HUES6 (cell line): ENCODE measurements at regions not wholly inside any gene's neighbourhood (a gene's known extent, or its start where the extent isn't known, plus 50 kb on each side); places are given as distances from the start of the nearest gene placed in this dataset.

ENCODE experiments used
- H3K27ac ChIP-seq: 2 replicates; pipeline ENCODE4 v1.7.0; 2013; ENCODE audit warnings: low read depth, mild to moderate bottlenecking, low read length, inconsistent platforms
- H3K27me3 ChIP-seq: 2 replicates; pipeline ENCODE4 v1.6.1; 2013; ENCODE audit warnings: low read length; ENCODE audit not compliant: control insufficient read depth, insufficient read depth
- H3K36me3 ChIP-seq: 2 replicates; pipeline ENCODE4 v1.6.1; 2013; ENCODE audit warnings: low read length; ENCODE audit not compliant: control insufficient read depth, insufficient read depth
- H3K4me1 ChIP-seq: 2 replicates; pipeline ENCODE4 v1.6.1; 2013; ENCODE audit warnings: low read length; ENCODE audit not compliant: control insufficient read depth, insufficient read depth
- H3K4me3 ChIP-seq: 2 replicates; pipeline ENCODE4 v1.5.1; 2013; ENCODE audit warnings: low read depth, low read length
- H3K9ac ChIP-seq: one replicate; pipeline ENCODE4 v1.6.1; 2013; ENCODE audit warnings: mild to moderate bottlenecking, low read length
- H3K9me3 ChIP-seq: 2 replicates; pipeline ENCODE4 v1.6.1; 2013; ENCODE audit warnings: low read depth, low read length; ENCODE audit not compliant: control insufficient read depth, insufficient read depth

DNA sequence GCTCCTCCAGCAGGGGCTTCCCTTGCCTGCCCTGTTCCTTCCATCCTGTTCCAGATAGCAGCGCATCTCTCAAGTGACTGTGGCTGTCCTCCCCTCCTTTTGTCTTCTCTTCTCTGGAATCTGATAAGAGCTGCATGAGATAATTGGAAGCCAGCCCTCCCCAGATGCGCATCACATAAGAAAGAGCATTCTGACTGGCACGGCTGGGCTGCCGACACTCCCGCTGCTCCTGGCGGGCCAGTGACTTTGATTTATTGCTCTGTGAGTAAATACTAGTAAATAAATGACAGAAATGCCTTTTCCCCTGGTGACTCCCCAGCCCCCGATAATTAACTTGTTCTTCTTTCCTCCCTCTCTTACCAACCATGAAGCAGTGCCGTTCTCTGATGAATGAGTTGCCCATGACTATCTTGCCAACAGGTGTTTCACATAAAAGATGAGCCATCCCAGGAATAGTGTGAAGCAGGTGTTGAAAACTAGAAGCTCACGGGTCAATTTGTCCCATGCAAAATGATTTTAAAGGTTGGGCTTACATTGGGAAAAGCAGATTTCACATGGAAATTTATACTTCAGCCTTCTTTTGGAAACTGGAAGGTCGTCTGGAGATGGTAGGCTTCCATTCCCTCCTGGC lies 212.3 kb downstream of the ERCC6L2 start:
- Histone ChIP-seq H3K4me1 (peaks cover 18% of the 10 kb centered on the region), H3K4me3 (peak overlapping the region; percentile 13; the same call in 1 of the 2 replicates), H3K27ac (no peak overlapping the region; the same call in 1 of the 2 replicates), H3K9ac (peak overlapping the region; percentile 29), H3K36me3 (no peaks in the 10 kb centered on the region), H3K27me3 (no peaks in the 10 kb centered on the region), H3K9me3 (peaks cover 6% of the 10 kb centered on the region; the same call in 1 of the 2 replicates)

DNA sequence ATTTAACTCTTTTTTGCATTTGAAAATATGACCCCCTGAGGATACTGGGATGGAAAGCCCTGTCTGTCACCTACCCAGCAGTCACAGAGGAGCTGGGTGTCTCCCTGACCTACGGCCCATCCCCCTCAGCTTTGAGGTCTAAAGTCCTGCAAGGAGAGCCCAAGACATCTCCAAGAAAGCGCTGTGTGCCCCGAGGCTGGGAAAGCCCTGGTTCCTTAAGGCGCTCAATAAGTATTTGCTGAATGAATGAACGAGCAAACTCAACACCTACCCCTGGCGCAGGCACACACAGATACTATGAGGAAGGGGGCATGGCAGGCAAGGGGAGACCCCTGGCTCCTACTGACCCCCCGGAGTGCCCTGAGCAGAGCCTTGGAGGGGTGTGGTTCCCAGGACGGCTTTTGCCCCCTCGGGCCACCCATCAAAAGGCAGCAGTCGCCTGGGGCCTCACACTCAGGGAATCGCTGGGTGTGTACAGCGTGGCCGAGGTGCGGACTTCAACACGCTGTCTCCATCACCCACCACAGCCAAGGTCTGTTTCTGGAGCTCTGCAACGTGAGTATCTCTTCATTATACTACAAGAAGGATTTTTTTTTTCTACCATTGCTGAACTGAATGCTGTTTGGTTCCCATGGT lies 211.6 kb downstream of the ERCC6L2 start:
- Histone ChIP-seq H3K9me3 (peaks cover 6% of the 10 kb centered on the region; the same call in 1 of the 2 replicates), H3K36me3 (no peaks in the 10 kb centered on the region), H3K4me3 (peak overlapping the region; percentile 13; the same call in 1 of the 2 replicates), H3K9ac (peak overlapping the region; percentile 29), H3K27ac (peak overlapping the region; percentile 18; the same call in 1 of the 2 replicates), H3K27me3 (no peaks in the 10 kb centered on the region), H3K4me1 (peaks cover 18% of the 10 kb centered on the region)

DNA sequence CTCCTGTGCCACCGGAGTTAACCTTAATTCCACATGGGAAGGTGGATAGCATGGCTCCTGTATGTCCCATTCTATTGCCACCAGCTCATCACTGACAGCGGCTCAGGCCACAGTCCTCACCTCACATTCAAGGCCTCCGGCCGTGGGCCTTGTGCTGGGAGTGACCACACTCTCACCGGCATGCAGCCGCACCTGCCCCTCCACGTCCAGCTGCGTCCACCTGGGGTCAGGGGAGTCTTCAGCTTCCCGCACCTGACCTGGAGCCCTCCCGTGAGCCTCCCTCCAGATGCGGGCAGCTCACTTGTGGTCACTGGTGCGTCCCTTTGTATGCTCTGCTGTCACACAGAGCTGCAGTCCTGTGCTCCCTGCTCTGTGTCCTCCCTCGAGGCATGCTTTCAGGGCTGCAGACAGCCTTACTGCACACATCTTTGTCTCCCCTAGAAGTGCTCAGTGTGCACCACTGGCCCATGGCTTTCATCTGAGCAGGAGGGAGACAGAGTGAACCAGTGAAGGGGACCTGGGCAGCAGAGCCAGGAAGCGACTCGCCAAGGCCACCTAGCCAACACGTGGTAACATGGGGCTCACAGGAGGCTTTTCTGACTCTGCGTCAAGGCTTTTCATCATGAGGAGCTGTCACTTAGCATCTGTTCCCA lies 210.1 kb downstream of the ERCC6L2 start:
- H3K4me1 ChIP-seq, result peaks cover 18% of the 10 kb centered on the region
- peaks cover under 1% of the 10 kb centered on the region; the same call in 1 of the 2 replicates for H3K9me3 ChIP-seq
- no peaks in the 10 kb centered on the region for H3K27me3 ChIP-seq
- H3K4me3 ChIP-seq, result no peak overlapping the region
- H3K27ac ChIP-seq, result no peak overlapping the region
- no peaks in the 10 kb centered on the region for H3K36me3 ChIP-seq
- no peak overlapping the region for H3K9ac ChIP-seq

DNA sequence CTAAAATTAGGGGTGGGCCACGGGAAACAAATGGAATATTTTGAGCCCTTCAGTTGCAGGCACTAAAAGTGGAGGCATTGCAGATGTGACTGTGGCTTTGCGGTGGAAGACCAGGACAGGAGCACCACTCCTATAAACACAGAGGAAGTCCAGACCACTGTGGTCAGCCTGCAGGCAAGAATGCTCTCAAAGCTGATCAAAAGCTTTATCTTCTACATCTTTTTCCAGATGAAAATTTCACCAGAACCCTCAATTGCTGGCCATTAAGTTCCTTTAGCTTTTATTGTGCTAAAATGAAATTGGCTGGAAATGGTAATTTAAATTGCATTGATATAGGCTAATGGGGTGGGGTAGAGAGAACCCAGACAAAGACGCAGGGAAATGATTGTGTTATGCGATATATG lies 208.8 kb downstream of the ERCC6L2 start:
- Histone ChIP-seq H3K4me1 (peaks cover 18% of the 10 kb centered on the region), H3K4me3 (no peak overlapping the region), H3K9me3 (no peaks in the 10 kb centered on the region), H3K36me3 (no peaks in the 10 kb centered on the region), H3K9ac (no peak overlapping the region), H3K27me3 (no peaks in the 10 kb centered on the region), H3K27ac (no peak overlapping the region)

DNA sequence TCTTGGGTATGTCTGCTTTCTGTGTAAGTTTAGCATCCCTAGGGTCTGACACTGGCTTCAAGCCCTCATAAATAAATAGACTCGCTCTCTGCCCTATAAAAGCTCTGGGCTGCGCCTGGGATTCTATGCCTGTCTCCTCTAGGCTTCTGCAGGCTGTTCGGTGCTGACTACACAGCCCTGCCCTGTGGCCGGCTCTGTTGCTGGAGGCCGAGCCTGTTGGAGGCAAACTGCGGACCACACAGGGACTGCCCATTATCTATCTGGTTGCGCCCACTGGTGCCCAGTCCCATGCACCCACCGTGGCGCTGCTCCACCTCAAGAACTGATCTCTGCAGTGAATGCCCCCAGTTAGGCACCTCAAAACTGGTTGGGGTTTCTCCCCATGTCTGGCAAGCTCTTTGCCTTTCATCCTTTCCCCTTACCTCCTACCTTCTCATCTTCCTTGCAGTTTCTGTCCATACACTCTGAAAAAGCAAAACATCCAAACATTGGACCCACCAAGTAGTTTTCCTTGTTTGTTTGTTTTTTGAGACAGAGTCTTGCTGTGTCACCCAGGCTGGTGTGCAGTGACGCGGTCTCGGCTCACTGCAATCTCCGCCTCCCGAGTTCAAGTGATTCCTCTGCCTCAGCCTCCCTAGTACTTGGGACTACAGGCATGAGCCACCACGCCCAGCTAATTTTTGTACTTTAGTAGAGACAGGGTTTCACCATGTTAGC lies 207.2 kb downstream of the ERCC6L2 start:
- H3K27ac ChIP-seq, result no peak overlapping the region
- H3K4me1 ChIP-seq, result peaks cover 18% of the 10 kb centered on the region

GRCh38 chr9:96080364-96080763 lies 204.9 kb downstream of the ERCC6L2 start:
- no peak overlapping the region for H3K9ac ChIP-seq
- no peak overlapping the region for H3K4me3 ChIP-seq

More for the DNA sequence above, 207.2 kb downstream of the ERCC6L2 start:
- Histone ChIP-seq H3K36me3 (no peaks in the 10 kb centered on the region), H3K9ac (no peak overlapping the region), H3K4me3 (no peak overlapping the region), H3K27me3 (no peaks in the 10 kb centered on the region), H3K9me3 (no peaks in the 10 kb centered on the region)

GRCh38 chr9:96079779-96080178 lies 204.3 kb downstream of the ERCC6L2 start:
- Histone ChIP-seq H3K9me3 (no peaks in the 10 kb centered on the region), H3K27ac (no peak overlapping the region), H3K9ac (no peak overlapping the region), H3K27me3 (no peaks in the 10 kb centered on the region), H3K4me1 (peaks cover 5% of the 10 kb centered on the region; the same call in 1 of the 2 replicates), H3K36me3 (no peaks in the 10 kb centered on the region), H3K4me3 (no peak overlapping the region)

More at GRCh38 chr9:96080364-96080763, 204.9 kb downstream of the ERCC6L2 start:
- no peaks in the 10 kb centered on the region for H3K27me3 ChIP-seq
- H3K9me3 ChIP-seq, result no peaks in the 10 kb centered on the region
- no peak overlapping the region for H3K27ac ChIP-seq
- peaks cover 5% of the 10 kb centered on the region; the same call in 1 of the 2 replicates for H3K4me1 ChIP-seq
- H3K36me3 ChIP-seq, result no peaks in the 10 kb centered on the region

- Histone ChIP-seq H3K4me3 (no peak overlapping the region), H3K27ac (no peak overlapping the region), H3K27me3 (no peaks in the 10 kb centered on the region), H3K9ac (no peak overlapping the region), H3K9me3 (no peaks in the 10 kb centered on the region), H3K36me3 (no peaks in the 10 kb centered on the region), H3K4me1 (peaks cover 6% of the 10 kb centered on the region; the same call in 1 of the 2 replicates)
Measured at GRCh38 chr9:96078897-96079490, 203.5 kb downstream of the ERCC6L2 start.

- no peaks in the 10 kb centered on the region for H3K36me3 ChIP-seq
Measured at GRCh38 chr9:96075757-96076156, 200.3 kb downstream of the ERCC6L2 start.

GRCh38 chr9:96075111-96075510 lies 199.6 kb downstream of the ERCC6L2 start:
- peaks cover 19% of the 10 kb centered on the region; the same call in 1 of the 2 replicates for H3K4me1 ChIP-seq
- H3K27me3 ChIP-seq, result no peaks in the 10 kb centered on the region
- no peaks in the 10 kb centered on the region for H3K36me3 ChIP-seq
- no peaks in the 10 kb centered on the region for H3K9me3 ChIP-seq
- no peak overlapping the region for H3K27ac ChIP-seq
- H3K9ac ChIP-seq, result no peak overlapping the region
- no peak overlapping the region for H3K4me3 ChIP-seq

More at GRCh38 chr9:96075757-96076156, 200.3 kb downstream of the ERCC6L2 start:
- Histone ChIP-seq H3K27me3 (no peaks in the 10 kb centered on the region), H3K27ac (no peak overlapping the region), H3K4me3 (no peak overlapping the region), H3K9ac (no peak overlapping the region), H3K9me3 (no peaks in the 10 kb centered on the region), H3K4me1 (peaks cover 19% of the 10 kb centered on the region; the same call in 1 of the 2 replicates)
